GM12872 (cell line): ENCODE measurements at regions not wholly inside any gene's neighbourhood (a gene's known extent, or its start where the extent isn't known, plus 50 kb on each side); places are given as distances from the start of the nearest gene placed in this dataset.

Experiments
- CTCF ChIP-seq: IDR thresholded peaks from 3 replicates; pipeline ENCODE4 v1.5.1; 2011; ENCODE audit warnings: low read depth, mild to moderate bottlenecking, low read length, moderate library complexity; ENCODE audit not compliant: insufficient read depth

- TF ChIP-seq CTCF, result no peak
Observed at GRCh38 chr3:59189939-59190338, 140.1 kb upstream of the CFAP20DC start.

- TF ChIP-seq CTCF, result no peak
Observed at GRCh38 chr3:59189526-59189925, 139.7 kb upstream of the CFAP20DC start.

GRCh38 chr3:59186725-59187124 is 136.9 kb upstream of the CFAP20DC start:
- TF ChIP-seq CTCF, result no peak

GRCh38 chr3:59185591-59186369 is 136.0 kb upstream of the CFAP20DC start:
- no peak for TF ChIP-seq CTCF

- TF ChIP-seq CTCF, result no peak
Observed at GRCh38 chr3:59180006-59180405, 130.2 kb upstream of the CFAP20DC start.

- no peak for TF ChIP-seq CTCF
Observed at GRCh38 chr3:59178698-59179097, 128.9 kb upstream of the CFAP20DC start.

GRCh38 chr3:59171491-59171890 is 121.7 kb upstream of the CFAP20DC start:
- TF ChIP-seq CTCF, result no peak
